Heart left ventricle (tissue), 13 donors: ENCODE measurements at regions not wholly inside any gene's neighbourhood (a gene's known extent, or its start where the extent isn't known, plus 50 kb on each side); places are given as distances from the start of the nearest gene placed in this dataset.

Experiments
- CTCF ChIP-seq, 12 donors: fragments of 200-600 bp; sonication (generic) in 4 of 12; IDR thresholded peaks; one replicate each; pipeline versions ENCODE4 v1.5.0 to v1.8.0; 2018 to 2022; ENCODE audit warnings: antibody characterized with exemption in 12 of 12, mild to moderate bottlenecking in 5 of 12
- POLR2A ChIP-seq, 2 donors: fragments of 450-650 bp; IDR thresholded peaks; one replicate each; pipeline ENCODE4 v1.6.1; 2017; ENCODE audit warnings: antibody characterized with exemption in 2 of 2, mild to moderate bottlenecking in 2 of 2, moderate library complexity in 2 of 2
- donor health status: ischemic (EF 13 %, LVEDD 7.1; RV severe dilation, severe dysfunction).
- donor health status: DM: no; HTN: yes; CAD: no.
- donor health status: DM: no; HTN: no; CAD: no.
- donor health status: ischemic (EF 25% LVEDD 6.9; RV normal size, moderate dysfunction).
- donor health status: ischemic (EF 25% LVEDD 5.7; RV mildly dilated, moderate dysfunction).
- donor health status: ischemic (EF 35%, LVEDD 5.7; RV mildly dilated, moderate dysfunction).
- donor health status: nonischemic (EF 11% LVEDD 7.7; RV severe dilation, severe dysfunction).
- donor health status: DM: yes; HTN: yes; CAD: no.
- donor health status: PGD.
- donor health status: ischemic (EF 29% LVEDD 5.4; RV normal size, mild dysfunction).
- donor health status: nonischemic (EF 23%, LVEDD 6.1; RV moderate dilation, normal function).

- TF ChIP-seq CTCF (IDR thresholded peaks at IDR 0.05) = no peak
- TF ChIP-seq POLR2A (IDR thresholded peaks at IDR 0.05) = no peak
Measured at GRCh38 chr10:42980553-42981357, 96.1 kb upstream of the RET start.
